ENCODE measurements at regions not wholly inside any gene's neighbourhood (a gene's known extent, or its start where the extent isn't known, plus 50 kb on each side); places are given as distances from the start of the nearest gene placed in this dataset.
"Not testable (repeated sequence)": the region's sequence is repeated elsewhere in the genome, so short reads cannot be mapped to it uniquely, and the experiment has no call there.

- DNase-seq = no peak
These were observed 440.8 kb upstream of the ZP4 start for GRCh38 chr1:238331557-238331956.

- DNase-seq = no peak
These were observed 438.9 kb upstream of the ZP4 start for GRCh38 chr1:238329671-238330070.

DNA sequence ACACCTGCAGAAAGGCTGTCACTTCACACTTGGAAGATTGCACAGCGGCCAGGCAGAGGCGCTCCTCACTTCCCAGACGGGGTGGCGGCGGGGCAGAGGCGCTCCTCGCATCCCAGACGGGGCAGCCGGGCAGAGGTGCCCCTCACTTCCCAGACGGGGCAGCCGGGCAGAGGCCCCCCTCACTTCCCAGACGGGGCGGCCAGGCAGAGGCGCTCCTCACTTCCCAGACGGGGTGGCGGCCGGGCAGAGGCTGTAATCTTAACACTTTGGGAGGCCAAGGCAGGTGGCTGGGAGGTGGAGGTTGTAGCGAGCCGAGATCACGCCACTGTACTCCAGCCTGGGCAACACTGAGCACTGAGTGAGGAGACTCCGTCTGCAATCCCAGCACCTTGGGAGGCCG, 436.3 kb upstream of the ZP4 start:
- DNase-seq = not testable (repeated sequence)

GRCh38 chr1:238326479-238326878, 435.8 kb upstream of the ZP4 start:
- not testable (repeated sequence) for DNase-seq

- DNase-seq = no peak
These were observed 433.6 kb upstream of the ZP4 start for GRCh38 chr1:238324211-238324864.

- no peak for DNase-seq
These were observed 432.8 kb upstream of the ZP4 start for GRCh38 chr1:238323490-238323889.

GRCh38 chr1:238319957-238320356, 429.2 kb upstream of the ZP4 start:
- no peak for DNase-seq

GRCh38 chr1:238318294-238319110, 427.8 kb upstream of the ZP4 start:
- no peak for DNase-seq

GRCh38 chr1:238312969-238313368, 422.2 kb upstream of the ZP4 start:
- DNase-seq = no peak

DNA sequence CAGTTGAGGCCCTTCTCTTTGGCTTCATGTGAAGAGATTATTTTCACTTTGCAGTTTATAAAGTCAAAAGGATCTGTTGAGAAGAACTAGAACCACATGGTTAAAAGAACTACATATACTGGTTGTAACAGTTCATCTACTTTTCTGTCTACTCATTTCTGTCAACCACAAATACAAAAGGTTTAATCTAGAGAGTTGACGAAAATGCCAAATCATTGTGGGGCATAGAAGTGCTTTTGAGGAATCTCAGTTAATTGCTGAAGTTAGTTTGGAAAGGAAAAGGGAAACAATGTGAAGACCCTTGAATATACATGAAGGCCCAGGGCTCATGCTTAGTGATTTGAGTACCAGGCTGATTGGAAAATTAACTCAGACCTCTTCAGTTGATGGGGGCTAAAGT, 415.7 kb upstream of the ZP4 start:
- DNase-seq = no peak

DNA sequence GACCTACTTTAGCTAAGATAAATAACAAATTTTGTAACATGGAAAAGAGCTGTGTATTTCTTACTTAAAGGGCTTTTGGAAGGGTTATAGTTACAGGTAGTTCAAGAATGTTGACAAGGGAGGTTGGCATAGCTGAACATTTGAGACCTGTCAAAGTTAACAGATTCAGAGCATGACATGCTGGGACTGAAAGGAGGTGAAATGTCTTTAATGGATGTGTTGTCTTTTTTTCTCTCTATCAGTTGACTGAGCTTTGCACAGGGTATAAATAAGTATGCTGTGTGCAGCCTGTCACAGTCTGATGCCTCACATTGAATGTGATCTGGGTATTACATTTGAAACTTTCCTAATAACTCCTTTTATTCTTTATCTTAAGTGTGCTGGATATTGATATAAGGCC, 411.9 kb upstream of the ZP4 start:
- DNase-seq = no peak

- no peak for DNase-seq
These were observed 405.6 kb upstream of the ZP4 start for GRCh38 chr1:238296371-238296770.

- DNase-seq = no peak
These were observed 402.4 kb upstream of the ZP4 start for GRCh38 chr1:238293075-238293474.

GRCh38 chr1:238281418-238281817, 390.7 kb upstream of the ZP4 start:
- DNase-seq = no peak

DNA sequence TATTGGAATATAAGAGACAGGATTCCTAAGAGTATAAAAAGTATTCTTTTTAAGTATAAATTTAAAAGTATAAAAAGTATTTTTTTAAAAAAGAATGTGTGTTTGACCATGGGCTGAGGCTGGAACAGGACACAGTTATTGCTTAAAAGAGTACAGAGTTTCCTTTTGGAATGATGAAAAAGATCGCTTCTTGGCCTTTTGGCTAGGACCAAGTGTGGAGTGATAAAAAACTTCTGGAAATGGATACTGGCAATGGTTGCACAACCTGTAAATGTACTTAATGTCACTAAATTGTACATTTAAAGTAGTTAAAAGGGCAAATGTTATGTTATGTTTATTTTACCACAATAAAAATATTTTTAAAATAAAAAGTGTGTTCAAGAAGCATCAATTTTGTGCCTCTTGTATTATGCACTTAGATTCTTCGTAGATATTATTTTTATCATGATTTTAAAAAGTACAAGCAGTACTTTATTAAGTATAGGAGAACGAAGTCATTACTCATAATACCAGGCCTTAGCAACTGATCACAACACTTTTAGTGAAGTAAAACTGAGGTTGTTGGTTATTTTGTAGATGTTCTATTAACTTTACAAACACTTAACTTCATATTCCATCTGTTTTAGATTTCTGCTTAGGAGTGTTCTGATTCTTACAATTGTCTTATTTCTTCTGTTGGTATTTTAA, 389.1 kb upstream of the ZP4 start:
- DNase-seq = no peak

DNA sequence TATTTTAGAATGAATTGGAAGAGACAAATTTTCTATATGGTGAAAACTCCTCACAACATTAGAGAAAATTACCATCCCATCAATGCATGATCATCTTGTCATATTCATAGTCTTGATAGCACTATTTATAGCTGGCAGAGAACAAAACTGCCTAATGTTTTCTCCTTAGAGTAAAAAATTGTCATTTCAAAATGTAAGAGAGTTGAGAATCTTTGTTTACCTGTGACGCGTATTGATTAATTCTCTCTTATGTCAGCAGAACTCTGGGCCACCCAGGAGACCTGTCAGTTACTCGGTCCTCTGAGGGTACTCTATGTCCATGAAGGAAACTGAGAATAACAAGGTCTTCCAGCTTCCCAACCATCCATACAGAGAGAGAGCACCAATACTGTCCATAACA, 381.4 kb upstream of the ZP4 start:
- DNase-seq = no peak

DNA sequence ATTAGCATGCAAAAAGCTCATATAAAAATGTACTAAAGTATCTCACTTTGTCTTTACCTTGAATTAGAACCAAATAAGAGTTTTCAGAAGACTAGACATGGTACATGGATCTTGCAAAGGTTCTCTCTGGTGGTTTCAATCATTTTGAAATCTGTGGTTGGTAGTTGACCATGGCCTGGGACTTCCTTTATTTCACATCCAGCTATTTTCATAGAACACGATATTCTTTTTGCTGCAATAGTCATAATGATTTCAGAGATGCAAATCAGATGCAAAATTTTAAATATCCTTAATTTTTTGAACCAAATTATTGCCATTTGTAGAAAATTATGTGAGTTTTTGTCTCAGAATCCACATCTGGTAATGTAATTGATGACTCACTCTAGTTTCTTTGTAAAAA, 375.1 kb upstream of the ZP4 start:
- peak; percentile 28 for DNase-seq

GRCh38 chr1:238264951-238265350, 374.2 kb upstream of the ZP4 start:
- no peak for DNase-seq

GRCh38 chr1:238258510-238258909, 367.8 kb upstream of the ZP4 start:
- DNase-seq = no peak

DNA sequence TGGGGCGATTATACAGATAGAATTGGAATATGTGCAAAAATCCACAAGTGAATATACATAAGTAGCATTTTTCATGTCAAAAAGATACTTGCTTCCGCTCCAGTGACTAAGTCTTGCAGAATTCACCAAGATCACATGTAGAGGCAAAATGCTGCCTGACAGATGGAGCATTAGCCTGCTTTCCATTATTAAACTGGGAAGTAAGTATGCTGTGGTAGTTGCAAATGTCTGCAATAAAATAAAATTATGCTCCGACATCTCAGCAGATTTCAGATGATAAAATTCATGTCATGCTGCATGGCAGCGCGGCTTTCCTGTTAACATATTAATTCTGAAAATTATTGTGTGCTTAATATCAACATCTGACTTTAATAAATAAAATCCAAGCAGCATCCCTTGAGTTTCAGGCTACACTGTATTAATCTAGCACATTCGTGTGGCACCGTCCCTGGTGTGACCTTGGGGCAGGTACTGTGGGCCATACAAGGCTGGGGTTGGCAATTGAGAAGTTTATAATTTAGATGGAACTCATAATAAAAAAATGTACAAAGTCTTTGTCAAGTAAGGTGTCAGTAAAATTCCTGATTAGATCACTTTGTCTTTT, 366.4 kb upstream of the ZP4 start:
- no peak for DNase-seq

DNA sequence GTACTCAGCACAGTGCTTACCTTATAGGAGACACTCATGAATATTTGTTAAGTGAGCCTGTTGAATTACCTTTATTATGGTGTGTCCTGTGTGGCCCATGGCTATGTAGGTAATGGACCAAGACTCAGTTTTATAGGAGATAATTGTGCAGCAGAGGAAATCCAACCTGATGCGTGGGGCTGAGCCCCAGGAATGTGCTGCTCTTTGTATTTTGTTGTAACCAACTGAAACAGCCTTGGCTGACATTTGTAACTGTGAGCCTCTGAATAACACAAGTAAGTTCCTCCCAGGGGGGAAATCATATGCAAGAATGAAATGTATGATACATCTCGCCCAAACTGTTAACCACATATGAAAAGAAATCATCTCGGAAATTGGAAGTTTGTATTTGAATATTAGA, 364.2 kb upstream of the ZP4 start:
- no peak for DNase-seq

GRCh38 chr1:238252033-238252802, 361.5 kb upstream of the ZP4 start:
- no peak for DNase-seq

- DNase-seq = no peak
These were observed 357.6 kb upstream of the ZP4 start for GRCh38 chr1:238248356-238248755.
